NCI-H69 (cell line): ENCODE measurements at regions not wholly inside any gene's neighbourhood (a gene's known extent, or its start where the extent isn't known, plus 50 kb on each side); places are given as distances from the start of the nearest gene placed in this dataset.
A peak's percentile ranks its signal among the peaks of the same experiment; 100 is the strongest.

ENCODE experiments used
- DNase-seq: peaks from one replicate; lab custom pipeline; 2025; lab: John Stamatoyannopoulos, UW

- no peak for DNase-seq
Measured at GRCh38 chr3:117463276-117464115, 753.9 kb downstream of the TUSC7 start.

DNA sequence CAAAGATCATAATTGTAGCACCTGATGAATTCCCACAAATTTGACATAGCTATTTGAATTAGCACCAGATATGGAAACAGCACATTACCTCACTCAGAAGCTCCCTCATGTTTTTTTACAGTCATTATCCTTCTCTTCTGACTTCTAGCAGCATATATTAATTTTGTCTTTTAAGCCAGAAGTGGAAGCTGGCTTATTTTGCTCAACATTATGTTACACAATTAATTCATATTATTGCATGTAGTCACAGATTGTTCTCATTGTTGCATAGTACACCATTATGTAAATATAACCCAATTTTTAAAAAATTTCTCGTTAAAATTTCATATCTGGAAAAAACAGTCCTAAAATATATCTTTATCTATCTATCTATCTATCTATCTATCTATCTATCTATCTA, 762.3 kb downstream of the TUSC7 start:
- no peak for DNase-seq

GRCh38 chr3:117473981-117474538, 764.5 kb downstream of the TUSC7 start:
- DNase-seq = peak; percentile 81

DNA sequence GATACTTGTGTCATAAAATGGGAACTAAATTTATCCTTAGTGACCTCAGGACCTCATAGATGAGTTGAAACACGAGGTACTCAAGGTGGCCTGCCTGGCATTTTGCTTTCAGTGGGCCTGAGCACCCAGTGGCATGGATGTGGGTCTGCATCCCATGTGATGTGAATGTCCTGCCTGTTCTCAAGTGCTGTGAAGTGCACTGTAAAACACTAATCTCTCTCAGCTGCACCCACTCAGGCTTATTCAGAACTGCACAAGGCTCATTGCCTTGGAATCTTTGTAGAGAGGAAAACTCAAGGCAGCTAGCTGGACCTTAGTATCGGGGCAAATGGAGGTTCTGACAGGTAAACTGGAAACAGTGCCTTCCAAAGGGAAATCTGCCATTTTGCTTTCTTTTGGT, 767.0 kb downstream of the TUSC7 start:
- DNase-seq = no peak

DNA sequence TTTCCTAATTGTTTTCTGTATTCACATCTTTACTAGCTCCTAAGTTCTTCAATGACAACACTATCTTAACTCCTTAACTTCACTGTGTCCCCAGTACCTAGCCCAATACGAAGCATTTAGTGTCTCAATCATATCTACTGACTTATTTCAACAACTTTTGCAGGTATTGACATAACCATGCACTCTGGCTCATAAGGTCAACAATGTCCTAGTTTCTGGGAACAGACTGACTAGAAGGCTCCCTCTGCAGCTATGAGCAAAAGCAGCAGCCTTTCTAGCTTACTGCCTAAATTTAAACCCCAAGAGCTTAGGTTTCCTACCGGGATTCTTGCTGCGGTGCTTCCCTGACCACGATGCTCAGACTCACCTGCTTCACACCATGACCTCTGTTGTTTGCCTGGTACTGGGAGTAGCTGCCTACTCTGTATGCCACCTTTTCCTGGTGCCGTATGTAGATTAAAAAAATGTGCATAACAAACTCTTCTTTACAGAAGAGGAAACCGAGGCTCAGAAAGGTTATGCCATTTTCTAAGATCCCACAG, 767.7 kb downstream of the TUSC7 start:
- DNase-seq = no peak

DNA sequence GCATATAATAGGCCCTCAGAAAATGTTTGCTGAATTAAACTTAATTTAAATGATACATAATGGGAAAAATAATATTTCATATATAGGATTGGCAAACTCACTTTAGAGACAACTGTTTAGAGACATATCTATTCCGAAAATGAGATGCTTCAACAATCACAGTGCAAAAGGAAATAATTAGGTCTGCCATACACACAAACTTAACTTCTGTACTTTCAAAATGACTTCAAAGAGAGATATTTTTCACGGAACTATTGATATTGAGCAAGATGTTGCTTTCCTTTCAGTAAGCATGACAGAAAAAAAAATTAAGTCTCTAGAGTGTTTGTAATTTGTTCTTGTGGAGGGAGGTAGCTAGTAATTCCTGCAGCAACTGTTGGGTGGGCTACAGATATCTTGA, 769.5 kb downstream of the TUSC7 start:
- no peak for DNase-seq

GRCh38 chr3:117480525-117480924, 770.9 kb downstream of the TUSC7 start:
- no peak for DNase-seq

GRCh38 chr3:117480972-117481371, 771.4 kb downstream of the TUSC7 start:
- DNase-seq = no peak

DNA sequence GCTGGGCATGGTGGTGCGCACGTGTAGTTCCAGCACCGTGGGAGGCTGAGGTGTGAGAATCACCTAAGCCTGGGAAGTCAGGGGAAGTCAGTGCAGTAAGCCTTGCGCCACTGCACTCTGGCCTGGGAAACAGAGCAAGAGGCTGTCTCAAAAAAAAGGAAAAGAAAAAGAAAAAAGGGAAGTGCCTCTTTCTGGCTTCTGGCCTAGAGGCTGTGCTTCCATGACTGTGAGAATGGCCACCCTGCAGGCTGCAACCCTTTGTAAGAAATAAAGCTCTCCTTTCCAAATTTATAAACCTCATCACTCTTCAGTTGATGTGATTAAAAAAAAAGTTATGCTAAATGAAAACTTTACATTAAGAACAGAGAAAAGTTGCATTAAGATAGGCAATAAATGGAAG, 774.3 kb downstream of the TUSC7 start:
- no peak for DNase-seq

DNA sequence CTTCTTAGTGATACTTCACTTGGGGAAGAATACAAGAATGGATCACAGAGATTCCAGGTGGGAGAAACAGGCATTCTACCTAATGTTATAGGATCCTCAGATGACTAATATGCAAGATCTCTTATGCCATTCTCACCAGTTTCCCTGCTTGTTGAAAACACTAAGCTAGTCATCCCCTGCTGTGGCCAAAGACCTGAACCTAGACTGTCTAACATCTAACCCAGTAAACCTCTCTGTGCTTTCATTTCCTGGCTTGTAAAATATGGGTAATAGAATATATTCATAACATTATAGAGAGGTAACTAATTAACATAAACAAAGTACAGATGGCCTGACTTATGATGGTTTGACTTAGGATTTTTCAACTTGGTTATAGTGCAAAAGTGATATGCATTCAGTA, 776.3 kb downstream of the TUSC7 start:
- no peak for DNase-seq

- DNase-seq = peak; percentile 67
Measured at GRCh38 chr3:117486719-117487716, 777.4 kb downstream of the TUSC7 start.

- DNase-seq = no peak
Measured at GRCh38 chr3:117488983-117489382, 779.4 kb downstream of the TUSC7 start.

- DNase-seq = no peak
Measured at GRCh38 chr3:117489663-117490079, 780.1 kb downstream of the TUSC7 start.

DNA sequence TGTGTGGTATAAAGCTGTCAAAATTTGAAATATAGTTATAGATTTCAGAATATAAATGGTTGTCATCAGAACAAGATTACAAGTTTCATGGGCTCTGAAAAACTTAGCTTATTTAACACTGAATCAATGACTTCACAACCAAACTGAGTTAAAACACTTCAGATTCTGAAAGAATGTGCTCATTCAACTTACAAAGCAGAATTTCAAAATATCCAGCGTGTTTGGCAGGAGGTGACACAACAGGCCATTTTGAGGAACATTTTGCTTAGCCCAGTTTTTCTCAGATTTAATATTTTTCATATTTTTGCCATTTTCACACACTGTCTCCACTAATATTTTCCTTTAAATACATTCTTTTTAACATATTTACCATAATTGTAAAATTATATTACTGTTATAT, 781.1 kb downstream of the TUSC7 start:
- DNase-seq = no peak

- DNase-seq = no peak
Measured at GRCh38 chr3:117495620-117496019, 786.0 kb downstream of the TUSC7 start.

DNA sequence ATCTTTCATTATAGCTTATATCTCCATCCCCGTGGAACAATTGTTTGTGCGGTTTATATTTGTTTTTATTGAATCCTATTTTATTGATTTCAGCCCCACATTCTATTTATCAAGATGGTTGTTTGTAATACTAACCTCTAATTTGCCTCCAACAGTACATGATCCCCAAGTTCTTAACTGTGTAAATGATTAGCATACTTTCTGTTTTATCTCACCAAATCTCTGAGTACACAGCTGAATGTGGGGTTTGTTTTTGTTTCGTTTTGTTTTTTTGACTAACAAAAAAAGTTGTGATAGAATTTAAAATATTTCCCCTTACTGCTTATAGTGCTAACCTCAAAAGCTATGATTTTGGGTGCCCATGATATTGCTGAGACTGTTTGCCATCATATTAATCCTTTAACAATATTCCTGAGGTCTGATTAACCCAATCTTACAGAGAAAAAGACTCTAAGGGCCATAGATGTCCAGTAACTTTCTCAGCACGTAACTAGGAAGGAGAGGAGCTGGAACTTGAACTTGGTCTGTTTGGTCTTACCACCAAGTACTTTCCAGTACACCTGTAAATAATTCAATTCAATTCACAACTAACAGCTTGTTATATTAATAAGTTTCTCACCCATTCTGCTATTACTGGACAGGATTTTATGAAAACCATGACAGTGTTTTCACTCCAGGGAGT, 789.8 kb downstream of the TUSC7 start:
- no peak for DNase-seq

DNA sequence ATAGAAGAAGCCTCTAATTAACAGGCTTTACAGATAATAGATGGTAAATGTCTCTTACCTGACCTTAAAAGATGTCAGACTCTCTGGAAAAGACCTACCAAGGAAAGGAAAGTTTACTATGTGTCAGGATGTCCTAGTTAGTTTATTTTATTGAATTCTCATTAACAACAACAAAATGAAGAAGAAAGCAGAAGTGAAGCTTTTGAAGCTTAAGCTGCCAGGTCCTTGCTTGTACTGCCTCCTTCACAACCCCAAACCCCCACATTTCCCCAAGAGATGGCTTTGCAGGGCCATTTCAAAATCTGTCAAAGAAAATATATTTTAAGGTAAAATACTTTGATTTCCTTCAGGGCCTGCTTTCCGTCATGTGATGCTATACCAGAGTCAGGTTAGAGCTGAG, 798.4 kb downstream of the TUSC7 start:
- DNase-seq = no peak

GRCh38 chr3:117509858-117510257, 800.3 kb downstream of the TUSC7 start:
- DNase-seq = no peak

- DNase-seq = no peak
Measured at GRCh38 chr3:117510396-117510795, 800.8 kb downstream of the TUSC7 start.

- no peak for DNase-seq
Measured at GRCh38 chr3:117512975-117513374, 803.4 kb downstream of the TUSC7 start.

GRCh38 chr3:117515309-117515708, 805.7 kb downstream of the TUSC7 start:
- no peak for DNase-seq

DNA sequence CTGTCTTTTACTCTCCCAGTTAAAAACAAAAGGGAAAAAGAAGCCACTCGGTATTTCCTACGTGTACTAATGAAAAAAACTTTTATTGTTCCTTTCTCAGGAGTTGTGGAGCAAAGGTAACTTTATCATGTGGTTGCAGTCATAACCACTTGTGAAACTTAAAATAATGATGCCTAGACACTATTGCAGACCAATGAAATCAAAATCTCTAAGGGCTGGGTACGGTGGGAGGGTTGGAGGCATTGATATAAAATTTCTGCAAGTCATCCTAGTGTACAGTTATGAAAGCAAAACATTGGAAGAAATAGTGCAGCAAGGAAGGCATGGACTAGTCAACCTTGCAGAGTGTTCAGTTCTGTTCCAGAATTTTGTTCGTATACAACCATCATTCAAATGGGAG, 808.8 kb downstream of the TUSC7 start:
- DNase-seq = no peak
